GM19452 (cell line): ENCODE measurements at regions not wholly inside any gene's neighbourhood (a gene's known extent, or its start where the extent isn't known, plus 50 kb on each side); places are given as distances from the start of the nearest gene placed in this dataset.
"Not testable (repeated sequence)": the region's sequence is repeated elsewhere in the genome, so short reads cannot be mapped to it uniquely, and the experiment has no call there.

ENCODE experiments used
- ATAC-seq: cut with Tn5 transposase; IDR thresholded peaks from one replicate; pipeline ENCODE4 v1.9.1; 2021; ENCODE audit not compliant: unreplicated experiment

DNA sequence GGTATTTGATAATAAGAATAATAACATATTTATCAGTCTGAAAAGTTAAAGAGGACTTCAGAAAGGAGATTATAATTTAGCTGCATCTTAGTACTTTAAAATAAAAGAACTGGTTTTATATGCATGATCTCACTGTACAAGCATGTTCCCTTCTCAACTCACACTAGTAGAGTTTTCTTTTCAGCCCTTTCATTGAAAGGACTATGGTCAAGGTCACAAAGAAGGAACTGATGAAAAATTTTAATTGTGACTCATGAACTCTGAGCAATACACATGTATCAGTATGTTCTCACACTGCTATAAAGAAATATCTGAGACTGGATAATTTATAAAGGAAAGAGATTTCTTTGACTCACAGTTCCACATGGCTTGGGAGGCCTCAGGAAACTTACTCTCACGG, 73.7 kb upstream of the NDST4 start:
- no peak for ATAC-seq

DNA sequence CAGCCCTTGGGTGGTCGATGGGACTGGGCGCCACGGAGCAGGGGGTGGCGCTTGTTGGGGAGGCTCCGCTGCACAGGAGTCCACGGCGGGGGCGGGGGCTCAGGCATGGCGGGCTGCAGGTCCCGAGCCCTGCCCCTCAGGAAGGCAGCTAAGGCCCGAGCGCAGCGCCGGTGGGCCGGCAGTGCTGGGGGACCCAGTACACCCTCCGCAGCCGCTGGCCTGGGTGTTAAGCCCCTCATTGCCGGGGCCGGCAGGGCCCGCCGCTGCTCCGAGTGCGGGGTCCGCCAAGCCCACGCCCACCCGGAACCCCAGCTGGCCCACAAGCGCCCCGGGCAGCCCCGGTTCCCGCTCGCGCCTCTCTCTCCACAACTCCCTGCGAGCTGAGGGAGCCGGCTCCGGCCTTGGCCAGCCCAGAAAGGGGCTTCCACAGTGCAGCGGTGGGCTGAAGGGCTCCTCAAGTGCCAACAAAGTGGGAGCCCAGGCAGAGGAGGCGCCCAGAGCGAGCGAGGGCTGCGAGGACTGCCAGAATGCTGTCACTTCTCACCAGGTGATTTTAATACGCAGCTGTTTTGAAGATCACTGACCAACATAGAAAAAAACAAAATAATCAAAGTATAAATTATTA, 66.1 kb upstream of the NDST4 start:
- ATAC-seq = not testable (repeated sequence)

GRCh38 chr4:115178687-115179086, 65.3 kb upstream of the NDST4 start:
- not testable (repeated sequence) for ATAC-seq

DNA sequence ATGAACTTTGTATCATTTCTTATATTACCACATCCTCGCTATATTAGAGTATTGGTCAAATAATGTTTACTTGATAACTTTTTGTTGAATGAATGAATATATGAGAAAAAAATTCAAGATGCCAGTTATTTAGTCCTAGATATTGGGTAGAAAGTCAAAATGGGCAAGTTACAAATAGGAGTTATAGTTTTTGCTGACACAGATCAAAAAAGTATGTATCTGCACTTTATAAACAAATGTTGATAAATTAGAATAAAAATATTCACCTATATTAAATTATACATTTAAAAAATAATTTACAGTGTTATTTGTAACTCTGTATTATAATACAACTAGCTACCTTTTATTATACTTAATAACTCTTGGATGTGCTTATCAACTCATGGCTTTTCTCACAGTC, 57.8 kb upstream of the NDST4 start:
- ATAC-seq = no peak

GRCh38 chr4:115165503-115165902, 52.1 kb upstream of the NDST4 start:
- no peak for ATAC-seq
